ENCODE measurements at regions not wholly inside any gene's neighbourhood (a gene's known extent, or its start where the extent isn't known, plus 50 kb on each side); places are given as distances from the start of the nearest gene placed in this dataset.

DNA sequence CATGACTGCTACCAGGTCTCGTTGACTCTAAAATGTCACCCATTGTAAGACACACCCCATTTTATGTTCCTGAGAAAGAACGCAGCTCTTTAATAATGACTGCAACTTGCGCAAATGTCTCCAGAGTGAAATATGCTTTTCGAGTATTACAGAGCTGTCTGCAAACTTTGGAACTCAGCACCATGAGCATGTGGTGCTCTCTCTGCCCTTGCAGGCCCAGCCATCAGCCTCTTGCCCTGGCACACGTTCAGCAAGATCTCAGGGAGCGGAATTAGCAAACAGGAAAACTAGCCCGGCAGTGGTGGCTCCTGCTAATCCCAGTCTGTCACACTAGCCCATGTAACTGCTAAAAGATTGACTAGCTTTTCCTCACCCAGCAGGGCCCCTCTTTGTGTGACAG is 114.5 kb upstream of the SLC1A3 start:
- no peak for ATAC-seq

DNA sequence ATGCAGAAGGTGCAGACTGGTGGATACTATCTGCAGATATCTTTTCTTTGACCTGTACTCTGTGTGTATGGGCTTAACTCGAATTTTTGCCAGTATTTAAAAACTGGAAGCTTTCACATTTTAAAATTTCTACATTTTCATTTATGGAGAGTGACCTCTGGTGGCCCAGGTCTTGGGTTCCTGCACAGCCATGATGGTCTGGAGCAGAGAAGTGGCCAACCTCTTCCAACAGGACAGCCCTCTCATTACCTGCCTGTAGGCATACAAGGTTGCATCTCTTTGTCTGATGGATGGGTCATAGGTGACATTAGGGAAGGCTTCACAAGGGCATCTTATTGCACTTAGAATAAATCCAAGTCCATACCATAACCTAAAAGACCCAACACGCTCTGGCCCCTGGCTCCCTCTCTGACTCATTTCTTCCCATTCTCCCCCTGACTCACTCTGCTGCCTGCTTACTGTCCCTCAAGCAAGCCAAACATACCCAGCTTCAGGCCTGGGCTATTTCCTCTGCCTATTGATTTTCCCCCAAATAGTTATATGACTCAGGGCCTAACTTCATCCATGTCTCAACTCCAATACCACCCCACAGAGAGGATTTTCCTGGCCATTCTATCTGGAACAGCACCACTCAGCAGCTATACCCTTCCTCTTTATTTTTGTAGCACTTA is 113.3 kb upstream of the SLC1A3 start:
- no peak for TF ChIP-seq ARNTL (CRISPR knock-in tag; IDR thresholded peaks at IDR 0.05; ENCODE audit: borderline replicate concordance, low read depth)
- no peak for TF ChIP-seq ZNF70 (CRISPR knock-in tag; IDR thresholded peaks at IDR 0.05)
- no peak for TF ChIP-seq GLIS3 (CRISPR knock-in tag; IDR thresholded peaks at IDR 0.05)
- TF ChIP-seq BACH2 (CRISPR knock-in tag; IDR thresholded peaks at IDR 0.05; ENCODE audit: borderline replicate concordance) = no peak
- TF ChIP-seq, protein P1, sequence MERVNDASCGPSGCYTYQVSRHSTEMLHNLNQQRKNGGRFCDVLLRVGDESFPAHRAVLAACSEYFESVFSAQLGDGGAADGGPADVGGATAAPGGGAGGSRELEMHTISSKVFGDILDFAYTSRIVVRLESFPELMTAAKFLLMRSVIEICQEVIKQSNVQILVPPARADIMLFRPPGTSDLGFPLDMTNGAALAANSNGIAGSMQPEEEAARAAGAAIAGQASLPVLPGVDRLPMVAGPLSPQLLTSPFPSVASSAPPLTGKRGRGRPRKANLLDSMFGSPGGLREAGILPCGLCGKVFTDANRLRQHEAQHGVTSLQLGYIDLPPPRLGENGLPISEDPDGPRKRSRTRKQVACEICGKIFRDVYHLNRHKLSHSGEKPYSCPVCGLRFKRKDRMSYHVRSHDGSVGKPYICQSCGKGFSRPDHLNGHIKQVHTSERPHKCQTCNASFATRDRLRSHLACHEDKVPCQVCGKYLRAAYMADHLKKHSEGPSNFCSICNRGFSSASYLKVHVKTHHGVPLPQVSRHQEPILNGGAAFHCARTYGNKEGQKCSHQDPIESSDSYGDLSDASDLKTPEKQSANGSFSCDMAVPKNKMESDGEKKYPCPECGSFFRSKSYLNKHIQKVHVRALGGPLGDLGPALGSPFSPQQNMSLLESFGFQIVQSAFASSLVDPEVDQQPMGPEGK (CRISPR knock-in tag; IDR thresholded peaks at IDR 0.05; ENCODE audit: borderline replicate concordance) = no peak
- no peak for TF ChIP-seq ZC3H10 (CRISPR knock-in tag; IDR thresholded peaks at IDR 0.05)
- no peak for ATAC-seq

More for the DNA sequence above, 114.5 kb upstream of the SLC1A3 start:
- TF ChIP-seq ZNF565 (CRISPR knock-in tag; conservative IDR thresholded peaks at IDR 0.05; ENCODE audit: low read depth) (no peak), ZC3H10 (CRISPR knock-in tag; IDR thresholded peaks at IDR 0.05) (no peak), OSR1 (CRISPR knock-in tag; IDR thresholded peaks at IDR 0.05) (no peak), SNAI2 (CRISPR knock-in tag; IDR thresholded peaks at IDR 0.05) (no peak), ZNF8 (CRISPR knock-in tag; IDR thresholded peaks at IDR 0.05) (no peak), GLIS3 (CRISPR knock-in tag; IDR thresholded peaks at IDR 0.05) (no peak), CSDC2 (CRISPR knock-in tag; IDR thresholded peaks at IDR 0.05) (no peak), ZNF70 (CRISPR knock-in tag; IDR thresholded peaks at IDR 0.05) (no peak), RARB (CRISPR knock-in tag; IDR thresholded peaks at IDR 0.05) (no peak), TOX (CRISPR knock-in tag; IDR thresholded peaks at IDR 0.05; ENCODE audit: borderline replicate concordance) (no peak)
- TF ChIP-seq, protein P2, sequence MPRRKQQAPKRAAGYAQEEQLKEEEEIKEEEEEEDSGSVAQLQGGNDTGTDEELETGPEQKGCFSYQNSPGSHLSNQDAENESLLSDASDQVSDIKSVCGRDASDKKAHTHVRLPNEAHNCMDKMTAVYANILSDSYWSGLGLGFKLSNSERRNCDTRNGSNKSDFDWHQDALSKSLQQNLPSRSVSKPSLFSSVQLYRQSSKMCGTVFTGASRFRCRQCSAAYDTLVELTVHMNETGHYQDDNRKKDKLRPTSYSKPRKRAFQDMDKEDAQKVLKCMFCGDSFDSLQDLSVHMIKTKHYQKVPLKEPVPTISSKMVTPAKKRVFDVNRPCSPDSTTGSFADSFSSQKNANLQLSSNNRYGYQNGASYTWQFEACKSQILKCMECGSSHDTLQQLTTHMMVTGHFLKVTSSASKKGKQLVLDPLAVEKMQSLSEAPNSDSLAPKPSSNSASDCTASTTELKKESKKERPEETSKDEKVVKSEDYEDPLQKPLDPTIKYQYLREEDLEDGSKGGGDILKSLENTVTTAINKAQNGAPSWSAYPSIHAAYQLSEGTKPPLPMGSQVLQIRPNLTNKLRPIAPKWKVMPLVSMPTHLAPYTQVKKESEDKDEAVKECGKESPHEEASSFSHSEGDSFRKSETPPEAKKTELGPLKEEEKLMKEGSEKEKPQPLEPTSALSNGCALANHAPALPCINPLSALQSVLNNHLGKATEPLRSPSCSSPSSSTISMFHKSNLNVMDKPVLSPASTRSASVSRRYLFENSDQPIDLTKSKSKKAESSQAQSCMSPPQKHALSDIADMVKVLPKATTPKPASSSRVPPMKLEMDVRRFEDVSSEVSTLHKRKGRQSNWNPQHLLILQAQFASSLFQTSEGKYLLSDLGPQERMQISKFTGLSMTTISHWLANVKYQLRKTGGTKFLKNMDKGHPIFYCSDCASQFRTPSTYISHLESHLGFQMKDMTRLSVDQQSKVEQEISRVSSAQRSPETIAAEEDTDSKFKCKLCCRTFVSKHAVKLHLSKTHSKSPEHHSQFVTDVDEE (CRISPR knock-in tag; IDR thresholded peaks at IDR 0.05) = no peak
- TF ChIP-seq, protein P3, sequence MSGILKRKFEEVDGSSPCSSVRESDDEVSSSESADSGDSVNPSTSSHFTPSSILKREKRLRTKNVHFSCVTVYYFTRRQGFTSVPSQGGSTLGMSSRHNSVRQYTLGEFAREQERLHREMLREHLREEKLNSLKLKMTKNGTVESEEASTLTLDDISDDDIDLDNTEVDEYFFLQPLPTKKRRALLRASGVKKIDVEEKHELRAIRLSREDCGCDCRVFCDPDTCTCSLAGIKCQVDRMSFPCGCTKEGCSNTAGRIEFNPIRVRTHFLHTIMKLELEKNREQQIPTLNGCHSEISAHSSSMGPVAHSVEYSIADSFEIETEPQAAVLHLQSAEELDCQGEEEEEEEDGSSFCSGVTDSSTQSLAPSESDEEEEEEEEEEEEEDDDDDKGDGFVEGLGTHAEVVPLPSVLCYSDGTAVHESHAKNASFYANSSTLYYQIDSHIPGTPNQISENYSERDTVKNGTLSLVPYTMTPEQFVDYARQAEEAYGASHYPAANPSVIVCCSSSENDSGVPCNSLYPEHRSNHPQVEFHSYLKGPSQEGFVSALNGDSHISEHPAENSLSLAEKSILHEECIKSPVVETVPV (CRISPR knock-in tag; IDR thresholded peaks at IDR 0.05) = no peak
- TF ChIP-seq, protein P1 (CRISPR knock-in tag; IDR thresholded peaks at IDR 0.05; ENCODE audit: borderline replicate concordance) = no peak

DNA sequence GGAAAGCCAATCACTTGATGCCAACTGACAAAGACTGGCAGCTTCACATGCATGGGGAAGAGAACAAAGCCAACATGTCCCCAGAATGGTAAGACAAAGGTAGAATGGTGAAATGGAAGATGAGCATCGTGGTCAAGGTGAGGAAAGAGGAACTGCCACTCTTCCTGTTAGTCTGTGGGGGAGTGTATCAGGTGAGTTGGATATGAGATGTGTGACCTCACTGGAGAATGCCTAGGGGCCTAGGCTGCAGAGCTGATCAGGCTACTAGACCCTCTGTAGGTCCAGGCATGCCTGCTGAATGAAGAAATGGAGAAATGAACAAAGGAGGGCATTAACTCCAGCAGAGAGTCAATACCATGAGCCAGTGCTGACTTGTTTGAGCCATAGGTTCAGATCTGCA is 112.4 kb upstream of the SLC1A3 start:
- no peak for TF ChIP-seq ZNF565 (CRISPR knock-in tag; conservative IDR thresholded peaks at IDR 0.05; ENCODE audit: low read depth)
- TF ChIP-seq, protein P4, sequence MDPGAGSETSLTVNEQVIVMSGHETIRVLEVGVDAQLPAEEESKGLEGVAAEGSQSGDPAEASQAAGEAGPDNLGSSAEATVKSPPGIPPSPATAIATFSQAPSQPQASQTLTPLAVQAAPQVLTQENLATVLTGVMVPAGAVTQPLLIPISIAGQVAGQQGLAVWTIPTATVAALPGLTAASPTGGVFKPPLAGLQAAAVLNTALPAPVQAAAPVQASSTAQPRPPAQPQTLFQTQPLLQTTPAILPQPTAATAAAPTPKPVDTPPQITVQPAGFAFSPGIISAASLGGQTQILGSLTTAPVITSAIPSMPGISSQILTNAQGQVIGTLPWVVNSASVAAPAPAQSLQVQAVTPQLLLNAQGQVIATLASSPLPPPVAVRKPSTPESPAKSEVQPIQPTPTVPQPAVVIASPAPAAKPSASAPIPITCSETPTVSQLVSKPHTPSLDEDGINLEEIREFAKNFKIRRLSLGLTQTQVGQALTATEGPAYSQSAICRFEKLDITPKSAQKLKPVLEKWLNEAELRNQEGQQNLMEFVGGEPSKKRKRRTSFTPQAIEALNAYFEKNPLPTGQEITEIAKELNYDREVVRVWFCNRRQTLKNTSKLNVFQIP (CRISPR knock-in tag; IDR thresholded peaks at IDR 0.05; ENCODE audit: borderline replicate concordance, low read depth) = no peak
- no peak for TF ChIP-seq ZC3H10 (CRISPR knock-in tag; IDR thresholded peaks at IDR 0.05)
- TF ChIP-seq ZFP30 (CRISPR knock-in tag; IDR thresholded peaks at IDR 0.05) = no peak
- no peak for TF ChIP-seq SNAI2 (CRISPR knock-in tag; IDR thresholded peaks at IDR 0.05)
- ATAC-seq = no peak
